Heart left ventricle (tissue), 13 donors: ENCODE measurements at regions not wholly inside any gene's neighbourhood (a gene's known extent, or its start where the extent isn't known, plus 50 kb on each side); places are given as distances from the start of the nearest gene placed in this dataset.

Source experiments
- CTCF ChIP-seq, 12 donors: fragments of 200-600 bp; sonication (generic) in 4 of 12; IDR thresholded peaks; one replicate each; pipeline versions ENCODE4 v1.5.0 to v1.8.0; 2018 to 2022; ENCODE audit warnings: antibody characterized with exemption in 12 of 12, mild to moderate bottlenecking in 5 of 12
- POLR2A ChIP-seq, 2 donors: fragments of 450-650 bp; IDR thresholded peaks; one replicate each; pipeline ENCODE4 v1.6.1; 2017; ENCODE audit warnings: antibody characterized with exemption in 2 of 2, mild to moderate bottlenecking in 2 of 2, moderate library complexity in 2 of 2
- donor health status: ischemic (EF 13 %, LVEDD 7.1; RV severe dilation, severe dysfunction).
- donor health status: DM: no; HTN: yes; CAD: no.
- donor health status: DM: no; HTN: no; CAD: no.
- donor health status: ischemic (EF 25% LVEDD 6.9; RV normal size, moderate dysfunction).
- donor health status: ischemic (EF 25% LVEDD 5.7; RV mildly dilated, moderate dysfunction).
- donor health status: ischemic (EF 35%, LVEDD 5.7; RV mildly dilated, moderate dysfunction).
- donor health status: nonischemic (EF 11% LVEDD 7.7; RV severe dilation, severe dysfunction).
- donor health status: DM: yes; HTN: yes; CAD: no.
- donor health status: PGD.
- donor health status: ischemic (EF 29% LVEDD 5.4; RV normal size, mild dysfunction).
- donor health status: nonischemic (EF 23%, LVEDD 6.1; RV moderate dilation, normal function).

- no peak for TF ChIP-seq CTCF (IDR thresholded peaks at IDR 0.05)
- TF ChIP-seq POLR2A (IDR thresholded peaks at IDR 0.05), result no peak
These were observed 870.0 kb upstream of the CDH9 start for GRCh38 chr5:27908341-27908740.
